Suprapubic skin (tissue), 4 donors: ENCODE measurements at regions not wholly inside any gene's neighbourhood (a gene's known extent, or its start where the extent isn't known, plus 50 kb on each side); places are given as distances from the start of the nearest gene placed in this dataset.

Experiments
- EP300 ChIP-seq: sonication (generic); formaldehyde crosslinking; IDR thresholded peaks from one replicate; pipeline ENCODE4 v1.6.1; 2017; ENCODE audit warnings: antibody characterized with exemption
- POLR2A ChIP-seq, 2 donors: fragments of 450-650 bp; IDR thresholded peaks; one replicate each; pipeline ENCODE4 v1.6.1; 2017; ENCODE audit warnings: antibody characterized with exemption in 2 of 2, mild to moderate bottlenecking in 2 of 2, moderate library complexity in 2 of 2
- POLR2AphosphoS5 ChIP-seq, 3 donors: sonication (generic); formaldehyde crosslinking; IDR thresholded peaks; one replicate each; pipeline ENCODE4 v1.6.1; 2017; ENCODE audit warnings: antibody characterized with exemption in 3 of 3
- TF ChIP-seq, protein P1 (sequence below), 2 donors: fragments of 200-600 bp in 1 of 2; fragments of 450-650 bp in 1 of 2; sonication (generic) in 1 of 2; IDR thresholded peaks; one replicate each; pipeline ENCODE4 v1.5.1; 2016 to 2019; ENCODE audit warnings: antibody characterized with exemption in 2 of 2, mild to moderate bottlenecking in 1 of 2, moderate library complexity in 1 of 2

DNA sequence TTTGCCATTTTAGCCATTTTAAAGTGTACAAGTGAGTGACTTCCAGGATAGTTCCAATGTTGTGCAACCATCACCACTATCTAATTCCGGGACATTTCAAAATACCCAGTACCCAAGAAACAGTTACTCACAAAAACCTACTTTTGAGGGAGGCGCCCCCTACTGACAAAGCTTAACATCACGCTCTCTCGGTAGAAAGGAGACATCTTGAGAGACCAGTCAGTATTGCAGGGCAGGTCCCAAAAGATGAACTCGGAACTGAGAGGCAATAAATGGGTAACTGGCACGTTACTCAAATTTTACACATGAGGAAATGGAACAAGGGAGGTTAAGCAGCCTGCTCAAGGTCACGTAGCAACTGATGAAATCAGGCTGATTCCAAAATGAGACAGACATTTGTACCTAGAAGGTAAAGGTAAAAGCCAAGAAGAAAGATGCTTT lies 50.0 kb upstream of the POU2AF1 start:
- TF ChIP-seq, protein P1, sequence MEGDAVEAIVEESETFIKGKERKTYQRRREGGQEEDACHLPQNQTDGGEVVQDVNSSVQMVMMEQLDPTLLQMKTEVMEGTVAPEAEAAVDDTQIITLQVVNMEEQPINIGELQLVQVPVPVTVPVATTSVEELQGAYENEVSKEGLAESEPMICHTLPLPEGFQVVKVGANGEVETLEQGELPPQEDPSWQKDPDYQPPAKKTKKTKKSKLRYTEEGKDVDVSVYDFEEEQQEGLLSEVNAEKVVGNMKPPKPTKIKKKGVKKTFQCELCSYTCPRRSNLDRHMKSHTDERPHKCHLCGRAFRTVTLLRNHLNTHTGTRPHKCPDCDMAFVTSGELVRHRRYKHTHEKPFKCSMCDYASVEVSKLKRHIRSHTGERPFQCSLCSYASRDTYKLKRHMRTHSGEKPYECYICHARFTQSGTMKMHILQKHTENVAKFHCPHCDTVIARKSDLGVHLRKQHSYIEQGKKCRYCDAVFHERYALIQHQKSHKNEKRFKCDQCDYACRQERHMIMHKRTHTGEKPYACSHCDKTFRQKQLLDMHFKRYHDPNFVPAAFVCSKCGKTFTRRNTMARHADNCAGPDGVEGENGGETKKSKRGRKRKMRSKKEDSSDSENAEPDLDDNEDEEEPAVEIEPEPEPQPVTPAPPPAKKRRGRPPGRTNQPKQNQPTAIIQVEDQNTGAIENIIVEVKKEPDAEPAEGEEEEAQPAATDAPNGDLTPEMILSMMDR (IDR thresholded peaks at IDR 0.05), result peak; percentile 31 to 56
- TF ChIP-seq POLR2AphosphoS5 (IDR thresholded peaks at IDR 0.05) (no peak), EP300 (no peak), POLR2A (IDR thresholded peaks at IDR 0.05) (no peak)
